Common myeloid progenitor, CD34-positive (primary cell): ENCODE measurements at regions not wholly inside any gene's neighbourhood (a gene's known extent, or its start where the extent isn't known, plus 50 kb on each side); places are given as distances from the start of the nearest gene placed in this dataset.

ENCODE experiments used
- CTCF ChIA-PET: fragments of 350-600 bp; sonication (Branson Sonifier 250); formaldehyde crosslinking; loops from one replicate; lab custom pipeline; 2021; ENCODE audit warnings: antibody characterized with exemption; lab: Charles Lee
- POLR2A ChIA-PET: fragments of 350-600 bp; sonication (Branson Sonifier 250); formaldehyde crosslinking; loops from one replicate; lab custom pipeline; 2021; ENCODE audit warnings: antibody characterized with exemption; lab: Charles Lee
- DNase-seq, 3 donors: peaks; one replicate each; pipeline versions ENCODE4 v3.0.0 to v3.0.0-alpha.2; 2013
- H3K27ac ChIP-seq, 2 experiments: 1 replicate in 1 of 2; 2 replicates in 1 of 2; pipeline ENCODE4 v1.7.0; 2013; ENCODE audit warnings: inconsistent platforms in 2 of 2, low read length in 2 of 2, mild to moderate bottlenecking in 2 of 2, low read depth in 1 of 2, moderate library complexity in 1 of 2; ENCODE audit not compliant: severe bottlenecking in 2 of 2, insufficient read depth in 1 of 2, poor library complexity in 1 of 2
- H3K27me3 ChIP-seq, 5 experiments: replicated peaks in 2 of 5; 1 replicate in 3 of 5; 2 replicates in 2 of 5; pipeline versions ENCODE4 v1.6.1 to v1.7.0; 2013; ENCODE audit warnings: low read length in 4 of 5, mild to moderate bottlenecking in 2 of 5, moderate library complexity in 2 of 5, inconsistent platforms in 1 of 5; ENCODE audit not compliant: insufficient read depth in 5 of 5, control insufficient read depth in 4 of 5
- H3K36me3 ChIP-seq, 4 experiments: 1 replicate in 2 of 4; 2 replicates in 2 of 4; pipeline versions ENCODE4 v1.6.1 to v1.7.0; 2013; ENCODE audit warnings: low read length in 3 of 4, control low read depth in 1 of 4, mild to moderate bottlenecking in 1 of 4; ENCODE audit not compliant: control insufficient read depth in 4 of 4, insufficient read depth in 4 of 4
- H3K4me1 ChIP-seq, 4 experiments: 1 replicate in 3 of 4; 2 replicates in 1 of 4; pipeline versions ENCODE4 v1.6.1 to v1.7.1; 2013; ENCODE audit warnings: low read length in 3 of 4, mild to moderate bottlenecking in 3 of 4, control low read depth in 1 of 4, inconsistent platforms in 1 of 4, moderate library complexity in 1 of 4; ENCODE audit not compliant: control insufficient read depth in 4 of 4, insufficient read depth in 4 of 4; ENCODE audit errors: control extremely low read depth in 1 of 4
- H3K4me3 ChIP-seq, 7 experiments: 1 replicate in 4 of 7; 2 replicates in 3 of 7; pipeline versions ENCODE4 v1.5.1 to v1.7.0; 2013; ENCODE audit warnings: mild to moderate bottlenecking in 7 of 7, low read length in 6 of 7, moderate library complexity in 6 of 7, inconsistent platforms in 2 of 7, low read depth in 2 of 7, control low read depth in 1 of 7; ENCODE audit not compliant: insufficient read depth in 4 of 7, control insufficient read depth in 1 of 7; ENCODE audit errors: extremely low read depth in 1 of 7
- H3K9me3 ChIP-seq, 5 experiments: 1 replicate in 4 of 5; 2 replicates in 1 of 5; pipeline versions ENCODE4 v1.6.1 to v1.7.1; 2013; ENCODE audit warnings: low read length in 4 of 5, mild to moderate bottlenecking in 2 of 5, inconsistent platforms in 1 of 5, low read depth in 1 of 5, moderate library complexity in 1 of 5; ENCODE audit not compliant: control insufficient read depth in 4 of 5, insufficient read depth in 2 of 5; ENCODE audit errors: control extremely low read depth in 1 of 5
- WGBS: methylation state at CpG from one replicate; pipeline ENCODE4 v1.1.5; 2013; ENCODE audit not compliant: insufficient coverage; 5-methylcytosine and 5-hydroxymethylcytosine counted together

- Histone ChIP-seq H3K27ac (no peak overlapping the region), H3K4me1 (no peaks in the 10 kb centered on the region), H3K9me3 (no peaks in the 10 kb centered on the region), H3K27me3 (no peaks in the 10 kb centered on the region), H3K4me3 (no peak overlapping the region), H3K36me3 (no peaks in the 10 kb centered on the region)
- ChIA-PET CTCF (no interaction called here), POLR2A (no interaction called here)
- 0% methylated on average over 1 of the region's 2 CpGs for WGBS
- DNase-seq = no peak
Measured at GRCh38 chr7:8893775-8894174, 460.4 kb downstream of the NXPH1 start.

DNA sequence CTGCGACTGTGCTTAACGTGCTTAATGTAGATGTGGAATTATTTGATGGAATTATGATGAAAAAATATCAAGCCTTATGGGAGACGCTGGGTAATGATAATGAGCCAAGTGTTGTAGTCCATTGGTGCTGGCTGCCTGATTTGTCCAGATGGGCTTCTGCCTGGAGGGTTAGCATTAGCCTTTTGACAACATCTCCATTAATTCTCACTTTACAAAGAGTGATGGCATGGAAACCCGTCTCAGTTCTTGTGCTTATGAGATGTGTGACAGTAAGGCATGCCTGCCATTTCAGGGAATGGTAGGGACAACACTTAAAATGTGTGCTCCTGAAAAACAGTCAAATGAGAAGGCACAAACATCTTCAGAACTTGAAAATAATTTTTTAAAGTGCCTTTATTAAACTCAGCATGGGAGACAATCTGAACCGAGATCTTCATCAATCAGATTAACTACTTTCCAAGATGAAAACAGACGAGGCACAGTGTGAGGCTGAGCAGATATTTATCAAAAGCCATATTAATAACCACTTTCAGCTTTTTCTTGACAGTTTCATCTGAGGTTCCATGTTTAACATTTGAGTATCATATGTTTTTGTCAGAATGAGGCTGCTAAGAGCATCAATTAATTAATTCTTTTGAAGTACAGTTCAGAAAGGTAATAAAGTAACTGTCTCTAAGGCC, 473.1 kb downstream of the NXPH1 start:
- POLR2A ChIA-PET = no interaction called here
- H3K27ac ChIP-seq = no peak overlapping the region

DNA sequence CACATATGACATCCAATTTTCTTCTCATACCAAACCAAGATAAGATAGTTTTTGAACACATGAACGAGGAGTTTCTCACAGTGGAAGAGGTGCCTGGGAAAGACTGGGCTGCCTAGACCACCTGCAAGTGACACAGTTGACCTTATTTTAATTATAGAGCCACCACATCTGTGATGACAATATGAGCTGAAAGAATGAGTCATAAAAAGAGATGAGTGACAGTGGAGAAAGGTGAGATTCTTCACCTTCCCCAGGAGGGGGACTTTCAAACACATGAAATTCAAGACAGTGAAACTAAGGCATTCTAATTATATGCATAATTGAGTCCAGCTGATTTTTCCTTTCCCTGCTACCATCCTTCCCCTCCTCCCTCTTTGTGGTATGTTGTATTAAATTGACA, 475.5 kb downstream of the NXPH1 start:
- CTCF ChIA-PET = no interaction called here
- DNase-seq = no peak
- no peaks in the 10 kb centered on the region for H3K27me3 ChIP-seq
- H3K27ac ChIP-seq = no peak overlapping the region
- no peak overlapping the region for H3K4me3 ChIP-seq
- POLR2A ChIA-PET = no interaction called here
- no peaks in the 10 kb centered on the region for H3K36me3 ChIP-seq
- no peaks in the 10 kb centered on the region for H3K9me3 ChIP-seq
- no peaks in the 10 kb centered on the region for H3K4me1 ChIP-seq
- WGBS = no CpG with 5 or more reads among the region's 1 CpG

More for the DNA sequence above, 473.1 kb downstream of the NXPH1 start:
- CTCF ChIA-PET = no interaction called here
- no peak for DNase-seq
- WGBS = 83% methylated on average over 1 of the region's 6 CpGs
- Histone ChIP-seq H3K27me3 (no peaks in the 10 kb centered on the region), H3K4me3 (no peak overlapping the region), H3K4me1 (no peaks in the 10 kb centered on the region), H3K36me3 (no peaks in the 10 kb centered on the region), H3K9me3 (no peaks in the 10 kb centered on the region)

- WGBS = no CpG with 5 or more reads among the region's 2 CpGs
- Histone ChIP-seq H3K4me3 (no peak overlapping the region), H3K27me3 (no peaks in the 10 kb centered on the region), H3K4me1 (no peaks in the 10 kb centered on the region), H3K36me3 (no peaks in the 10 kb centered on the region), H3K27ac (no peak overlapping the region), H3K9me3 (peaks cover 0 to 1% (median 0%) of the 10 kb centered on the region in 5 experiments)
- ChIA-PET POLR2A (no interaction called here), CTCF (no interaction called here)
- no peak for DNase-seq
Measured at GRCh38 chr7:8913682-8914081, 480.3 kb downstream of the NXPH1 start.

DNA sequence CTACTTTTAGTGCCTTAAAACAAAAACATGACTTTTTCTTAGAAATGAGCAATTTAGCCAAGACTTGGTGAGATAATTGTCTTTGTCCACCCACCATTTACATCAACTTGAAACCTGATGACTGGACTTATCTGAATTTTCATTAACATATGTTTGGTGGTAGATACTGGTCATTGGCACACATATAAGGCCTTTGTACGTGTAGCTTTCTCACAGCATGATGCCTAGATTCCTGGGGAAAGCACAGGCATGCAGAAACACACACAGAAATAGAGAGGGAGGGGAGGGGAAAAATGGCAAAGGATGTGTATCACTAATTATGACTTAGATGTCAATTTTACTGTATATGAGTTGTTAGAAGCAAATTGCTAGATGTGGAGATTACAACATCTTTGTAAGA, 488.4 kb downstream of the NXPH1 start:
- H3K4me3 ChIP-seq = no peak overlapping the region
- no peaks in the 10 kb centered on the region for H3K27me3 ChIP-seq
- CTCF ChIA-PET = no interaction called here
- no peak for DNase-seq
- H3K27ac ChIP-seq = no peak overlapping the region
- no peaks in the 10 kb centered on the region for H3K36me3 ChIP-seq
- H3K4me1 ChIP-seq = no peaks in the 10 kb centered on the region
- POLR2A ChIA-PET = no interaction called here
- peaks cover 0 to 1% (median 0%) of the 10 kb centered on the region in 5 experiments for H3K9me3 ChIP-seq
- 44% methylated on average over 1 of the region's 1 CpG for WGBS

DNA sequence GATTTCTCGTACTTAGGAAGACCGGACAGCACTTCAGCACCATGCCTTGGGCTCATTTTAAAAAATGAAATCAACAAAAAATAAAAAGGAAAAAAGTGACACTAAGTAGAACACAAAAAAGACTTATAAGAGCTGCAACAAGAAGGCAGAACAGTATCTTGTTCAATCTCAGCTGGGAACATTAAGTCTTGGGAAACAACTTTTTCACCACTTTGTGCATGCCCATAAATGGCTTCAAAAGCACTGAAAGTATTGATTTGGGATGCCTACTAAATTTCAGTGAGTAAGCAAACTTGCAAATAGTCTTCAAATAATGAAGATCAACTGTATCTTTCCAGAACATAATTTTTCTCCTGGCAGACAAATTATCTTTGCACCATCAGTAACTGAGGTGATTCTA, 489.3 kb downstream of the NXPH1 start:
- Histone ChIP-seq H3K4me3 (no peak overlapping the region), H3K27ac (no peak overlapping the region), H3K9me3 (peaks cover 0 to 1% (median 0%) of the 10 kb centered on the region in 5 experiments), H3K4me1 (no peaks in the 10 kb centered on the region), H3K27me3 (no peaks in the 10 kb centered on the region), H3K36me3 (no peaks in the 10 kb centered on the region)
- ChIA-PET CTCF (interaction anchor here (0.7 kb wide), 1 partner anchor 79 kb away, joined by 3 read pairs; no protein-coding TSS in a partner anchor), POLR2A (no interaction called here)
- no CpG with 5 or more reads among the region's 2 CpGs for WGBS
- DNase-seq = no peak

DNA sequence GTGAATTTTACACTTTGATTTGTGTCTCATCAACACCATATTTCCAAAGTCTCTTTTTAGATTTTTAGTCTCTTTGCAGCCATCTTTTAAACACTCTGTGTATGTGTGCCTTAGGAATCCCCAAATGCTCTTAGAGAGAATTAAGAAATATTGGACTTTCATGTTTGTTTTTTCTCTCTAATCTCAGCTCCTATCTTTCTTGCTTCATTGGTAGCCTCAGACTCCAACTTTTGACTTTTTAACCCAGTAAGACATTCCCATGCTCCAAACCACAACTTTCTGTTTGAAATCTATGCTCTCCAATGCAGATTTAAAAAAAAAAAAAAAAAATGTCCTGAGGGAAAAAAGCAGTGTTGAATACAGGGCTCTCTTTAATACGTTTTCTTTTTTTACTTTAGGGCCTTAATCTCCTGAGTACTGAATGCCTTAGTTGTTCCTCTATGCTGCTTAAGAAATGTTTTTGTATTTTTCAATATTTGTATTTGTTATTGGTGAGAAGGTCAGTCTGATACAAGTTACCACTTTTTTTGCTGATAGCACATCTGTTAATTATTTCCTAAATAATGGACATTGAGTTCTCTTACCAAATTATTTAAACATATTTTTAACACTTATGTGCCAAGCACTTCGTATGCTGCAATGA, 489.9 kb downstream of the NXPH1 start:
- Histone ChIP-seq H3K9me3 (peaks cover 0 to 2% (median 0%) of the 10 kb centered on the region in 5 experiments), H3K36me3 (no peaks in the 10 kb centered on the region), H3K27me3 (no peaks in the 10 kb centered on the region), H3K27ac (no peak overlapping the region), H3K4me3 (no peak overlapping the region), H3K4me1 (no peaks in the 10 kb centered on the region)
- no peak for DNase-seq
- ChIA-PET POLR2A (no interaction called here), CTCF (interaction anchor here (0.7 kb wide), 1 partner anchor 80 kb away, joined by 3 read pairs; no protein-coding TSS in a partner anchor)
- no CpG with 5 or more reads among the region's 2 CpGs for WGBS
